ENCODE measurements at regions not wholly inside any gene's neighbourhood (a gene's known extent, or its start where the extent isn't known, plus 50 kb on each side); places are given as distances from the start of the nearest gene placed in this dataset.
"Not testable (repeated sequence)": the region's sequence is repeated elsewhere in the genome, so short reads cannot be mapped to it uniquely, and the experiment has no call there.

GRCh38 chr4:53863736-53864365, 200.6 kb downstream of the CHIC2 start:
- DNase-seq = no peak

DNA sequence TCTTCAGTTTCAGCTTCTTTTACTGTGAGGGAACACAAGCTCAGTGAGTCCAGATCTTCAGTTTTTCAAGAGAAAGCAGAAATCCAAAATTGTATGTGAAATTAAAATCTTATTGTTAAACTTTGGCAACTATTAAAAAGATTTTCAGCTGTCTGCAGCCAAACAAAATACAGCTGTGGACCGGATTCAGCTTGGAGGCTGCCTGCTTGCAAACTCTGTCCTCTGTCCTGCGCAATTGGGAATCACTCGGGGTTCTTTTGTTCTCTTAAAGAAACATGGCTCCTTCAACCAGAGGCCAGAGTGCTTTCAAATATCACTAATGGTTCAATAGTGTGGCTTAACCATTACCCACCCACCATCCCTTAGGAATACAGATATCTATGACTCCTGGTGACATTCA, 201.2 kb downstream of the CHIC2 start:
- no peak for DNase-seq

DNA sequence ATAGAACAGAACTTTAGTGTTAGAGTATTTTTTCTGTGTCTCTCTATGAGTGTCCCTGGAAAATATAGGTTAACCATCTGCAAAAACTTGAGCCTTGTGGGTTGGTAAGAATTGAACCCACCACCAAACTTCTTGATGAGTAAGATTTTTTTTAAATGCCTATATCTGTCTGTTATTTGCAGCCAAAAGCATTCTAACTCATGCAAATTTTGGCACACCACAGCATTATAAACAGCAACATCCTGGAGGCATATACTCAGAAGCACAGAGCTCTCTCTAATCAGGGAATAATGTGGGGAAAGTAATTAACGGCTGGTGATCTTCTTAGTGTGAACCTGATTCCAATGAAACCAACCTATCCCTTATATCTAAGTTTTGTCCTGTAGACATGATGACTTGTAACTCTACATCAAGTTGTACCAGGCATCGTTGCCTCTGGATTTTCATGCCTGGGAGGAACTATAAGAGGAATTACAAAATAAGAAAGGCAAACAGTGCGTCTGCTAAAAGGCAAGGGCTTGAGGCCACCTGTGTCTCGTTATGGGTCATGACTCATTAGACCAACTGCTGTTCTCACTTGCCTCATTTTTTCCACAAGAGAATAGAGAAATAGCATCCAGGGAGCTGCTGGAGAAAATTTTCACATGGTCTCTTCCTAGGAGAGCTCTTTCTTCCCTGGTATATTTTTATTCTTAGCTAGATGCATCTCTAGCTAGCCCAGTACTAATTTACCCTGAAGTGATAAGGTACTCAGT, 202.4 kb downstream of the CHIC2 start:
- no peak for DNase-seq

GRCh38 chr4:53859305-53859704, 205.1 kb downstream of the CHIC2 start:
- no peak for DNase-seq

GRCh38 chr4:53858744-53859143, 205.7 kb downstream of the CHIC2 start:
- DNase-seq = no peak

DNA sequence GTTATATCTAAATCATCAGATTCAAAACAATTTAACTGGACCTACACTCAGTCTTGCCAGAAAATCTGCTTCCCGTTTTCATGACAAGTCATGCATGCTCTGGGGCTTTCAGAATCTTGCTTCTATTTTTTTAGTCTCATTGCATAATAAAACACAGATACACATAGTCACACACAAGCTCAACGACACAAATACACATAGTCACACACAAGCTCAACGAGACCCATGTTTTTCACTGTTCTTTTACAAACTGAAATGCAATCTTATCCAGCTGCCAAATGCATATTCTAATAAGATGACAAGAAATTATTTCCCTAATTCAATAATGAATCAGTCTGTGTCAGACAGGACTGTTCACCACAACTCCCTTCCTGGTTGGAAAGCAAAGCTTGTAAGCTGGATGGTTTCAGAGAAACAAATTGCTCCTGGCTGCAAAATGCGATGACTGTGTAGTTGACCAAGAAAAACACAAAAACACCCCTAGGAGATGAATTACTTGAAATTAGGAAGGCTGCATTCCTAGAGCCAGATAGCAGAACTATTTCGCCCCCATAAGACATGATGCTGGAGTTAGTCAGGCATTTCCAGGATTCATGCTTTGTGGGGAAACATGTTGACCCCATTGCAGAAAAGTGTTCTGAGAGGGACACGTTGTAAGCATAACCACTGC, 208.7 kb downstream of the CHIC2 start:
- peak; percentile 54 for DNase-seq

DNA sequence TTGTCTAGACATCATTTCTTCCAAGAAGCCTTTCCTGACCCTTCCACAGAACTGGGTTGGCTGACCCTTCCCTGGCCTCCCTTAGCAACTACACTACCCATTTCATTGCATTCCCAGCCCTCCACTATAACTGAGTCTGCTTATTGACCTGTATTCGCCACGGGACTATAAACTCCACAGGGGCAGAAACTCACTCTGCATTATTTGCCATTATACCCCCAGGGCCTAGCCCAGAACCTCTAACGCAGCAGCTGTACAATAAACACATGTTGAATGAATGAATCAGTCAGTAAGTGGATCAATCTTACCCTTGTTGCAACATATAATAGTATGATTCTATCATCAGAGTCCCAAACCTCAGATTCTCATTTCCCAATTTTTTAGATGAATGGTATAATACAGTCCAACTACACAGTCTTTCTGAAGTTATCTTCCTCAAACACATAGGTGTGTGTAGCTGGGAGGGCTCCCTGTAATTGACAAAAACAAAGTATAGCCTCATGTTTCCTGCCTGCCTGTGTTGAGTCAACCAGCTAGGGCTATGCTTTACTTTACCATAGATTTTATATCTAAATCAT, 209.3 kb downstream of the CHIC2 start:
- DNase-seq = peak; percentile 53

DNA sequence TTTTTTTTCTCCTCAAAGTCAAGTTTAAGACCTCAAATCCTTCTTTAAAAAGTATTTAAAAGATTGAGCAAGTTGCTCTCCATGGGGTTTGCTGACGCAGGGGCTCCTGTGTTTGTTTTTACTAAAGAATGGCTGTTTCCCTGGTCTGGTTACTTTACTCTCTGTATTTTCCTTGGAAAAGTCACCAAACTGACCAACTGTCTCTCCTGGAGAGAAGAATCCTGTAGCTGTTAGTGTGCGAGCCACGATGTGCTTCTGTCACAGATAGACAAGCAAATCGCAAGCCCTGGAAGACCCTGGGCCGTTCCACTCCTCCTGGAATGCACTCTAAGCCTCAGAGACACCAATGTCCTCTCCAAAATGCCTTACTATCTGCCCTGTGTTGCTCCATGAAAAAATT, 212.1 kb downstream of the CHIC2 start:
- DNase-seq = no peak

DNA sequence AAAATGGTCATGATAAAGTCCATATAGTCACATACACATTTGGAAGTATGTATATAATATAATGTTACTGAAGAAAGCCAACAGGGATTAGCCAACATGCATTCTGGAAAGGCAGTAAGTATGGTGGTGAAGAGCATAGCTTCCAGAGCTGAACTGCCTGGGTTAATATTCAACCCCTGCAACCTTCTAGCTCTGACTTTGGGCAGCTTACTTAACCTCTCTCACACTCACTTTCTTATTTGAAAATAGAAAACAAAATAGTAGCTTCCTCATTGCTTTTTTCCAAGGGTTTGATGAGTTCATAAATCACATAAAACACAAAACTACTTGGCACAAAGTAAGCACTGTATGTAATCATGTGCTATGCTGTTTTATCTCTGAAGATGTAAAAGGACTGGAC, 216.4 kb downstream of the CHIC2 start:
- no peak for DNase-seq

DNA sequence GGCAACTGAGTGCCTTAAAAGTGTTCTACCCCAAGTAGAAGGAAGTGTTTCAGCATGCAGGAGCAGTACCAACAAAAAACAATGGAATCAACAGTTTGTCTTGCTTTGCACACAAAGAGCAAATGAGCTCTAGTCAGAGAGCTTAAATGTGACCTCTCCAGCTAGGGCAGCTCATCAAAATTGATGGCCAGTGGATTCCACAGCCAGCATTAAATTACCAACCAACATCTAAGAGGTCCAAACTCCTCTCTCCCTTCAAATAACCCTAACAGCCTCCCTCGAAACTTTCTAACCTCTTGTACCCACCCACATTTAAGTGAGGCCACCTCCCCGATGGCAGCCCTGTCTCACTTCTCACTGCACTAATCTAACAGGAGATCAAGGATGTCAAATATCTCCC, 219.9 kb downstream of the CHIC2 start:
- no peak for DNase-seq

GRCh38 chr4:53844133-53844532, 220.3 kb downstream of the CHIC2 start:
- no peak for DNase-seq

- no peak for DNase-seq
Observed at GRCh38 chr4:53841711-53842110, 222.7 kb downstream of the CHIC2 start.

GRCh38 chr4:53840643-53841042, 223.8 kb downstream of the CHIC2 start:
- no peak for DNase-seq

GRCh38 chr4:53833302-53834003, 231.0 kb downstream of the CHIC2 start:
- not testable (repeated sequence) for DNase-seq

GRCh38 chr4:53832549-53832948, 231.9 kb downstream of the CHIC2 start:
- DNase-seq = no peak

DNA sequence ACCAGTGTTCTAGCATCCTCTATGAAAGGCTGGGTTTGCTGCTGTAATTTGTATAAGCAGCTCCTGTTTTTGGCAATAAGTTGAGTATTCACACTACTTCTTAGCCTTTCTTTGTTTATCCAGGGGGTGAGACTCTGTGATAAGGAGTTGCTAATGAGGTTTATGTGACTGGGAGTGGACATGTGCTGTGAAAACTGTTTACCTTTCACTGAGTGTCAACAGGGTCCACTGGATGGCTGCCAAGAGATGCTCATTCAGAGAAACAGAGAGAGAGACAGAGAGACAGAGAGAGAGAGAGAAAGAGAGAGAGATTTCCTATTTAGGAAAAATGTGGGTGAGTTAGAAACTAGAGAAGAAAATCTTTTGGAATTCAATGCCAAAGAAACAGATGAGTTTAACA, 233.9 kb downstream of the CHIC2 start:
- no peak for DNase-seq

GRCh38 chr4:53821179-53821851, 230.0 kb upstream of the LNX1 start:
- no peak for DNase-seq

GRCh38 chr4:53818104-53818503, 226.8 kb upstream of the LNX1 start:
- DNase-seq = no peak

DNA sequence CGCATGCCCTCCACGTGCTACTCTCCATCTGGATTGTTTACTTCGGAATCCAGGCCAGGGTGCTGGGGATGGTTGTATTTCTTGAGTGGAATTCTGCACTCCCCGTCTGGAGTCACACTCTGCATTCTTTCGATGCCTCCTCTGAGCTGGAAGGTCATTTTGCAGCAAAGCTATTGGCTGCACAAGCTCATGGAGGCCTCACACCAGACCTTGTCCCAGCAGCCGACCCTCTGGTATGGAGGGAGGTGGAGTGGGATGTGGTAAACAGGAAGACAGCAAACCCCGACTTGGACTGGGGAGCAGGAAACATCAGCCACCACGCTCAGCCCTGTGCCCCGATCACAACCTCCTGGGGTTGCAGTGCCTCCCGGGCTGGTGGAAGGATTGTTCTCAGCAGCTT, 225.3 kb upstream of the LNX1 start:
- no peak for DNase-seq

DNA sequence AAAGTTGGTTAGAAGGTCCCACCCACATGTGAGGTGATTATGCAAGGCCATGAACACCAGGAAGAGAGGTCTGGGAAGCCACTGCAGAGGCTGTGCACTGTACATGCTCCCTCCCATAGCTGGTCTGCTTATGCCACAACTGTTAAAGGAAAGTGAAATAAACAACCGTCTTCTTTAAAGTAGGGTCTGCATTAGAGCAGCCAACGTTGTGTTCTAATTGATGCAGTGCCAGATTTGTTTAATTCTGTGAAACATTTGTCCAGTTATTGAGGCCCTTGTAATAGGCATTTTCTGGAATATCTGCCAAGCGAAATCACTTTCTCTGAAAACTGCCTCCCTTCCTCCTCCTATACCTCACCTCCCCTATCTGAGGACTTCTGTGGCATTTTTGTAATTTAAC, 224.0 kb upstream of the LNX1 start:
- DNase-seq = no peak

- no peak for DNase-seq
Observed at GRCh38 chr4:53813998-53814397, 222.7 kb upstream of the LNX1 start.

- no peak for DNase-seq
Observed at GRCh38 chr4:53810643-53811042, 219.4 kb upstream of the LNX1 start.

DNA sequence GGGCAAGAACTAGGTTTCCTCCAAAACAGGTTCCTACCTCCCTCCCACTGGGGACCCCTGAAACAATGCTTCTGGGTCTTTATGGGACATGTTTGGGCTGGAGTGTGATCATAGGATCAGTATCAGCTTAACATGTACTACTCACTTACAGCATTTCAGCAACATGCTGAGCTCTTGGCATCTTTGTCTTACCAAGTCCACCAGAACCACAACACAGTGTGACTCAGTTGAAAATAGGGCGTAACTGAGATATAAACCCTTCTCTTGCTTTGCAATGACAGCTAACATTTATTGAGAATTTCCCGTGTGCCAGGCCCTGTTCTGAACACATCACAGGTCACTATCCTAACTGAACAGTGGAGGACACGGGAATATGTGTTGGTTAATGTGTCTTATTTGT, 218.5 kb upstream of the LNX1 start:
- DNase-seq = no peak

Measured in suppressor macrophage treated with lipopolysaccharide for 4 hours (primary cell).